CD8-positive, alpha-beta memory T cell (primary cell): ENCODE measurements at regions not wholly inside any gene's neighbourhood (a gene's known extent, or its start where the extent isn't known, plus 50 kb on each side); places are given as distances from the start of the nearest gene placed in this dataset.

Experiments
- CTCF ChIA-PET: fragments of 350-600 bp; sonication (Branson Sonifier 250); formaldehyde crosslinking; loops from one replicate; lab custom pipeline; 2021; ENCODE audit warnings: antibody characterized with exemption; lab: Charles Lee
- POLR2A ChIA-PET: fragments of 350-600 bp; sonication (Branson Sonifier 250); formaldehyde crosslinking; loops from one replicate; lab custom pipeline; 2021; ENCODE audit warnings: antibody characterized with exemption; lab: Charles Lee
- DNase-seq, 5 donors: peaks; one replicate each; pipeline versions ENCODE4 v3.0.0 to v3.0.0-alpha.2; 2020 to 2022; ENCODE audit warnings: mixed read lengths in 1 of 5
- H3K27ac ChIP-seq: one replicate; pipeline ENCODE4 v1.7.0; 2013; ENCODE audit warnings: low read depth, mild to moderate bottlenecking, low read length, moderate library complexity
- H3K27me3 ChIP-seq: 2 replicates; pipeline ENCODE4 v1.7.0; 2013; ENCODE audit warnings: low read length, mild to moderate bottlenecking; ENCODE audit not compliant: insufficient read depth, poor library complexity, severe bottlenecking
- H3K36me3 ChIP-seq: 2 replicates; pipeline ENCODE4 v1.7.0; 2013; ENCODE audit warnings: mild to moderate bottlenecking, low read length, moderate library complexity; ENCODE audit not compliant: insufficient read depth
- H3K4me1 ChIP-seq: 2 replicates; pipeline ENCODE4 v1.7.0; 2013; ENCODE audit warnings: mild to moderate bottlenecking, low read length, moderate library complexity; ENCODE audit not compliant: insufficient read depth
- H3K4me3 ChIP-seq: 2 replicates; pipeline ENCODE4 v1.7.0; 2013; ENCODE audit warnings: mild to moderate bottlenecking, low read length
- H3K9me3 ChIP-seq: 2 replicates; pipeline ENCODE4 v1.7.0; 2013; ENCODE audit warnings: mild to moderate bottlenecking, low read length
- H3K27ac Mint-ChIP-seq, 8 donors: one replicate each; pipeline ENCODE4 v1.8.0; 2020 to 2021; ENCODE audit warnings: mixed read lengths in 8 of 8, mild to moderate bottlenecking in 6 of 8, inconsistent platforms in 3 of 8, moderate library complexity in 3 of 8
- H3K27me3 Mint-ChIP-seq, 2 donors: one replicate each; pipeline ENCODE4 v1.8.0; 2020 to 2021; ENCODE audit warnings: mixed read lengths in 2 of 2, mild to moderate bottlenecking in 1 of 2, moderate library complexity in 1 of 2
- H3K36me3 Mint-ChIP-seq, 3 donors: one replicate each; pipeline ENCODE4 v1.8.0; 2020 to 2021; ENCODE audit warnings: mixed read lengths in 3 of 3, inconsistent platforms in 1 of 3, mild to moderate bottlenecking in 1 of 3
- H3K4me1 Mint-ChIP-seq, 3 donors: one replicate each; pipeline ENCODE4 v1.8.0; 2020 to 2021; ENCODE audit warnings: mixed read lengths in 3 of 3, inconsistent platforms in 1 of 3, mild to moderate bottlenecking in 1 of 3
- H3K4me3 Mint-ChIP-seq, 7 donors: one replicate each; pipeline ENCODE4 v1.8.0; 2020 to 2021; ENCODE audit warnings: mixed read lengths in 7 of 7, mild to moderate bottlenecking in 6 of 7, moderate library complexity in 4 of 7, inconsistent platforms in 2 of 7
- H3K9me3 Mint-ChIP-seq, 5 donors: one replicate each; pipeline ENCODE4 v1.8.0; 2020 to 2022; ENCODE audit warnings: mixed read lengths in 5 of 5, mild to moderate bottlenecking in 3 of 5, moderate library complexity in 2 of 5, inconsistent platforms in 1 of 5

- Mint-ChIP-seq H3K4me3 (no peak overlapping the region), H3K4me1 (peaks cover 0 to 3% (median 0%) of the 10 kb centered on the region in 3 donors), H3K9me3 (peaks cover 0 to 12% (median 0%) of the 10 kb centered on the region in 5 donors), H3K36me3 (peaks cover 0 to 6% (median 3%) of the 10 kb centered on the region in 3 donors), H3K27me3 (peaks cover 0 to 5% of the 10 kb centered on the region in 2 donors), H3K27ac (no peak overlapping the region)
- no peaks in the 10 kb centered on the region for H3K27me3 ChIP-seq
- DNase-seq = no peak
- CTCF ChIA-PET = no interaction called here
- H3K27ac ChIP-seq = no peak overlapping the region
- no peaks in the 10 kb centered on the region for H3K36me3 ChIP-seq
- no peak overlapping the region for H3K4me3 ChIP-seq
- no peaks in the 10 kb centered on the region for H3K4me1 ChIP-seq
- POLR2A ChIA-PET = no interaction called here
- H3K9me3 ChIP-seq = no peaks in the 10 kb centered on the region
These were observed 645.7 kb downstream of the FGF9 start for GRCh38 chr13:22316494-22317025.

- Mint-ChIP-seq H3K27ac (no peak overlapping the region), H3K4me1 (peaks cover 0 to 3% (median 0%) of the 10 kb centered on the region in 3 donors)
These were observed 650.1 kb downstream of the FGF9 start for GRCh38 chr13:22320991-22321390.

GRCh38 chr13:22325761-22326160, 654.9 kb downstream of the FGF9 start:
- ChIA-PET POLR2A (no interaction called here), CTCF (no interaction called here)
- Histone ChIP-seq H3K4me3 (no peak overlapping the region), H3K27me3 (no peaks in the 10 kb centered on the region), H3K4me1 (no peaks in the 10 kb centered on the region), H3K9me3 (no peaks in the 10 kb centered on the region), H3K36me3 (no peaks in the 10 kb centered on the region), H3K27ac (no peak overlapping the region)
- H3K9me3 Mint-ChIP-seq = peaks cover 0 to 6% (median 0%) of the 10 kb centered on the region in 5 donors
- H3K4me3 Mint-ChIP-seq = no peak overlapping the region
- DNase-seq = no peak
- H3K4me1 Mint-ChIP-seq = no peaks in the 10 kb centered on the region
- H3K27me3 Mint-ChIP-seq = peaks cover 7 to 9% of the 10 kb centered on the region in 2 donors
- no peak overlapping the region for H3K27ac Mint-ChIP-seq
- peaks cover 0 to 5% (median 0%) of the 10 kb centered on the region in 3 donors for H3K36me3 Mint-ChIP-seq

More at GRCh38 chr13:22320991-22321390, 650.1 kb downstream of the FGF9 start:
- H3K4me3 ChIP-seq = no peak overlapping the region
- H3K4me1 ChIP-seq = no peaks in the 10 kb centered on the region
- H3K9me3 ChIP-seq = no peaks in the 10 kb centered on the region
- H3K27ac ChIP-seq = no peak overlapping the region
- H3K27me3 ChIP-seq = no peaks in the 10 kb centered on the region
- CTCF ChIA-PET = no interaction called here
- Mint-ChIP-seq H3K4me3 (no peak overlapping the region), H3K27me3 (peaks cover 4 to 6% of the 10 kb centered on the region in 2 donors), H3K36me3 (peaks cover 0 to 5% (median 3%) of the 10 kb centered on the region in 3 donors), H3K9me3 (peaks cover 0 to 3% (median 0%) of the 10 kb centered on the region in 5 donors)
- no peak for DNase-seq
- no peaks in the 10 kb centered on the region for H3K36me3 ChIP-seq
- POLR2A ChIA-PET = no interaction called here

GRCh38 chr13:22332416-22332815, 661.5 kb downstream of the FGF9 start:
- no peaks in the 10 kb centered on the region for H3K9me3 ChIP-seq
- peaks cover 7 to 11% of the 10 kb centered on the region in 2 donors for H3K27me3 Mint-ChIP-seq

GRCh38 chr13:22336460-22336859, 665.6 kb downstream of the FGF9 start:
- H3K4me3 ChIP-seq = no peak overlapping the region
- H3K9me3 ChIP-seq = no peaks in the 10 kb centered on the region
- no peaks in the 10 kb centered on the region for H3K4me1 ChIP-seq
- H3K36me3 Mint-ChIP-seq = peaks cover 0 to 10% (median 0%) of the 10 kb centered on the region in 3 donors
- peaks cover 0 to 27% (median 14%) of the 10 kb centered on the region in 5 donors for H3K9me3 Mint-ChIP-seq
- no peak overlapping the region for H3K27ac Mint-ChIP-seq
- H3K27me3 Mint-ChIP-seq = peaks cover 3 to 17% of the 10 kb centered on the region in 2 donors
- DNase-seq = no peak
- H3K36me3 ChIP-seq = no peaks in the 10 kb centered on the region
- CTCF ChIA-PET = no interaction called here
- POLR2A ChIA-PET = no interaction called here
- no peaks in the 10 kb centered on the region for H3K27me3 ChIP-seq
- H3K4me3 Mint-ChIP-seq = no peak overlapping the region
- no peaks in the 10 kb centered on the region for H3K4me1 Mint-ChIP-seq
- H3K27ac ChIP-seq = no peak overlapping the region

More at GRCh38 chr13:22332416-22332815, 661.5 kb downstream of the FGF9 start:
- Histone ChIP-seq H3K27ac (no peak overlapping the region), H3K4me1 (no peaks in the 10 kb centered on the region), H3K36me3 (no peaks in the 10 kb centered on the region), H3K27me3 (no peaks in the 10 kb centered on the region), H3K4me3 (no peak overlapping the region)
- Mint-ChIP-seq H3K4me3 (no peak overlapping the region), H3K27ac (no peak overlapping the region), H3K4me1 (no peaks in the 10 kb centered on the region), H3K9me3 (peaks cover 0 to 13% (median 5%) of the 10 kb centered on the region in 5 donors), H3K36me3 (no peaks in the 10 kb centered on the region)
- ChIA-PET CTCF (no interaction called here), POLR2A (no interaction called here)
- DNase-seq = no peak

- Mint-ChIP-seq H3K36me3 (no peaks in the 10 kb centered on the region), H3K27ac (peak overlapping the region in 1 of 8 donors; percentile 38), H3K27me3 (peaks cover 0 to 4% of the 10 kb centered on the region in 2 donors), H3K9me3 (peaks cover 0 to 12% (median 3%) of the 10 kb centered on the region in 5 donors), H3K4me3 (no peak overlapping the region), H3K4me1 (peaks cover 0 to 1% (median 0%) of the 10 kb centered on the region in 3 donors)
- H3K4me3 ChIP-seq = no peak overlapping the region
- no peak overlapping the region for H3K27ac ChIP-seq
- no peak for DNase-seq
- no peaks in the 10 kb centered on the region for H3K36me3 ChIP-seq
- ChIA-PET POLR2A (no interaction called here), CTCF (no interaction called here)
- H3K9me3 ChIP-seq = no peaks in the 10 kb centered on the region
- H3K4me1 ChIP-seq = no peaks in the 10 kb centered on the region
- no peaks in the 10 kb centered on the region for H3K27me3 ChIP-seq
These were observed 686.3 kb downstream of the FGF9 start for GRCh38 chr13:22357132-22357531.

- H3K9me3 Mint-ChIP-seq = peaks cover 9 to 35% (median 31%) of the 10 kb centered on the region in 5 donors
- H3K27me3 Mint-ChIP-seq = no peaks in the 10 kb centered on the region
- CTCF ChIA-PET = no interaction called here
These were observed 698.2 kb downstream of the FGF9 start for GRCh38 chr13:22369090-22369489.

GRCh38 chr13:22369840-22370239, 699.0 kb downstream of the FGF9 start:
- H3K36me3 ChIP-seq = no peaks in the 10 kb centered on the region
- Mint-ChIP-seq H3K9me3 (peaks cover 7 to 32% (median 26%) of the 10 kb centered on the region in 5 donors), H3K4me1 (no peaks in the 10 kb centered on the region), H3K36me3 (peaks cover 0 to 3% (median 2%) of the 10 kb centered on the region in 3 donors), H3K27ac (no peak overlapping the region), H3K27me3 (no peaks in the 10 kb centered on the region), H3K4me3 (no peak overlapping the region)
- ChIA-PET POLR2A (no interaction called here), CTCF (no interaction called here)
- H3K4me3 ChIP-seq = no peak overlapping the region
- H3K9me3 ChIP-seq = no peaks in the 10 kb centered on the region
- no peak for DNase-seq
- H3K27me3 ChIP-seq = no peaks in the 10 kb centered on the region
- H3K27ac ChIP-seq = no peak overlapping the region
- no peaks in the 10 kb centered on the region for H3K4me1 ChIP-seq

More at GRCh38 chr13:22369090-22369489, 698.2 kb downstream of the FGF9 start:
- H3K9me3 ChIP-seq = no peaks in the 10 kb centered on the region
- H3K4me1 ChIP-seq = no peaks in the 10 kb centered on the region
- POLR2A ChIA-PET = no interaction called here
- no peak overlapping the region for H3K27ac ChIP-seq
- H3K36me3 Mint-ChIP-seq = peaks cover 0 to 6% (median 2%) of the 10 kb centered on the region in 3 donors
- no peak overlapping the region for H3K4me3 Mint-ChIP-seq
- H3K4me3 ChIP-seq = no peak overlapping the region
- H3K4me1 Mint-ChIP-seq = no peaks in the 10 kb centered on the region
- no peak for DNase-seq
- no peaks in the 10 kb centered on the region for H3K27me3 ChIP-seq
- H3K27ac Mint-ChIP-seq = no peak overlapping the region
- H3K36me3 ChIP-seq = no peaks in the 10 kb centered on the region
